ENCODE measurements at regions not wholly inside any gene's neighbourhood (a gene's known extent, or its start where the extent isn't known, plus 50 kb on each side); places are given as distances from the start of the nearest gene placed in this dataset.
A peak's percentile ranks its signal among the peaks of the same experiment; 100 is the strongest.
"Not testable (repeated sequence)": the region's sequence is repeated elsewhere in the genome, so short reads cannot be mapped to it uniquely, and the experiment has no call there.

- peak in 2 of 3 donors; percentile 12 to 76 for DNase-seq (ENCODE audit: low read depth in 2 of 3, low spot score in 2 of 3)
These were observed 60.6 kb upstream of the EMB start for GRCh38 chr5:50501491-50502228.

GRCh38 chr5:50513028-50513457 is 72.0 kb upstream of the EMB start:
- peak in 1 of 3 donors; percentile 16 for DNase-seq (ENCODE audit: low read depth in 2 of 3, low spot score in 2 of 3)

- not testable (repeated sequence) for DNase-seq (ENCODE audit: low read depth in 2 of 3, low spot score in 2 of 3)
These were observed 80.0 kb upstream of the EMB start for GRCh38 chr5:50521060-50521459.

- DNase-seq (ENCODE audit: low read depth in 2 of 3, low spot score in 2 of 3): not testable (repeated sequence)
These were observed 86.5 kb upstream of the EMB start for GRCh38 chr5:50527514-50528060.

GRCh38 chr5:50535393-50535792 is 94.3 kb upstream of the EMB start:
- DNase-seq (ENCODE audit: low read depth in 2 of 3, low spot score in 2 of 3): no peak

GRCh38 chr5:50537534-50537933 is 96.4 kb upstream of the EMB start:
- not testable (repeated sequence) for DNase-seq (ENCODE audit: low read depth in 2 of 3, low spot score in 2 of 3)

GRCh38 chr5:50547303-50547702 is 106.2 kb upstream of the EMB start:
- DNase-seq (ENCODE audit: low read depth in 2 of 3, low spot score in 2 of 3): peak in 2 of 3 donors; percentile 3 to 50

GRCh38 chr5:50550267-50550666 is 109.2 kb upstream of the EMB start:
- DNase-seq (ENCODE audit: low read depth in 2 of 3, low spot score in 2 of 3): no peak

- no peak for DNase-seq (ENCODE audit: low read depth in 2 of 3, low spot score in 2 of 3)
These were observed 109.9 kb upstream of the EMB start for GRCh38 chr5:50550993-50551392.

GRCh38 chr5:50553560-50553984 is 112.5 kb upstream of the EMB start:
- DNase-seq (ENCODE audit: low read depth in 2 of 3, low spot score in 2 of 3): no peak

GRCh38 chr5:50558640-50559039 is 107.8 kb upstream of the PARP8 start:
- not testable (repeated sequence) for DNase-seq (ENCODE audit: low read depth in 2 of 3, low spot score in 2 of 3)

- no peak for DNase-seq (ENCODE audit: low read depth in 2 of 3, low spot score in 2 of 3)
These were observed 106.5 kb upstream of the PARP8 start for GRCh38 chr5:50559955-50560354.

- DNase-seq (ENCODE audit: low read depth in 2 of 3, low spot score in 2 of 3): no peak
These were observed 103.7 kb upstream of the PARP8 start for GRCh38 chr5:50562694-50563093.

- peak; percentile 12 to 63 (median 17) for DNase-seq (ENCODE audit: low read depth in 2 of 3, low spot score in 2 of 3)
These were observed 102.4 kb upstream of the PARP8 start for GRCh38 chr5:50564079-50564478.

- no peak for DNase-seq (ENCODE audit: low read depth in 2 of 3, low spot score in 2 of 3)
These were observed 101.9 kb upstream of the PARP8 start for GRCh38 chr5:50564558-50564957.

GRCh38 chr5:50574121-50574520 is 92.3 kb upstream of the PARP8 start:
- no peak for DNase-seq (ENCODE audit: low read depth in 2 of 3, low spot score in 2 of 3)

GRCh38 chr5:50575740-50576139 is 90.7 kb upstream of the PARP8 start:
- DNase-seq (ENCODE audit: low read depth in 2 of 3, low spot score in 2 of 3): no peak

GRCh38 chr5:50576265-50576664 is 90.2 kb upstream of the PARP8 start:
- no peak for DNase-seq (ENCODE audit: low read depth in 2 of 3, low spot score in 2 of 3)

GRCh38 chr5:50576686-50577256 is 89.7 kb upstream of the PARP8 start:
- no peak for DNase-seq (ENCODE audit: low read depth in 2 of 3, low spot score in 2 of 3)

- no peak for DNase-seq (ENCODE audit: low read depth in 2 of 3, low spot score in 2 of 3)
These were observed 85.9 kb upstream of the PARP8 start for GRCh38 chr5:50580506-50580905.

- not testable (repeated sequence) for DNase-seq (ENCODE audit: low read depth in 2 of 3, low spot score in 2 of 3)
These were observed 84.6 kb upstream of the PARP8 start for GRCh38 chr5:50581845-50582244.

- DNase-seq (ENCODE audit: low read depth in 2 of 3, low spot score in 2 of 3): no peak
These were observed 83.7 kb upstream of the PARP8 start for GRCh38 chr5:50582699-50583098.

Data from hematopoietic multipotent progenitor cell (in vitro differentiated cells).